K562 (cell line): ENCODE measurements at regions not wholly inside any gene's neighbourhood (a gene's known extent, or its start where the extent isn't known, plus 50 kb on each side); places are given as distances from the start of the nearest gene placed in this dataset.

Experiments used
- HCFC1 ChIP-seq: IDR thresholded peaks from 2 replicates; pipeline ENCODE4 v1.6.1; 2012; ENCODE audit warnings: low read depth, low read length, improper control_type of control experiment
- HDAC2 ChIP-seq: fragments of 450-650 bp; IDR thresholded peaks from 2 replicates; pipeline ENCODE4 v1.6.1; 2016; ENCODE audit warnings: mild to moderate bottlenecking
- HNRNPH1 ChIP-seq: fragments of 200-400 bp; formaldehyde crosslinking; optimal IDR thresholded peaks from 2 replicates; pipeline ENCODE3; 2017; ENCODE audit warnings: low read depth, mild to moderate bottlenecking, low read length, moderate library complexity
- MAZ ChIP-seq, 2 experiments: fragments of 450-650 bp in 1 of 2; sonication (generic) in 1 of 2; formaldehyde crosslinking; IDR thresholded peaks in 1 of 2; conservative IDR thresholded peaks in 1 of 2; 2 replicates each; pipeline versions ENCODE4 v1.4.0 to v1.5.0; 2020; ENCODE audit warnings: mild to moderate bottlenecking in 1 of 2, missing genetic modification reagents in 1 of 2
- NR3C1 ChIP-seq: sonication (generic); formaldehyde crosslinking; IDR thresholded peaks from 2 replicates; pipeline ENCODE4 v1.8.1; 2022; ENCODE audit warnings: missing genetic modification reagents
- RCOR1 ChIP-seq, 2 experiments: IDR thresholded peaks; 2 replicates each; pipeline ENCODE4 v1.6.1; 2012; ENCODE audit warnings: low read depth in 2 of 2, low read length in 2 of 2, borderline replicate concordance in 1 of 2, improper control_type of control experiment in 1 of 2
- SP2 ChIP-seq: IDR thresholded peaks from 2 replicates; pipeline ENCODE4 v1.6.1; 2011; ENCODE audit warnings: mild to moderate bottlenecking, low read depth, low read length, moderate library complexity; ENCODE audit not compliant: poor library complexity, severe bottlenecking; ENCODE audit errors: extremely low read depth
- ZNF707 ChIP-seq: fragments of 250-450 bp; sonication (Bioruptor Pico); conservative IDR thresholded peaks from 2 replicates; pipeline ENCODE4 v1.8.0; 2022; ENCODE audit warnings: inconsistent platforms, mild to moderate bottlenecking, moderate library complexity
- ZNF75A ChIP-seq: fragments of 450-650 bp; formaldehyde crosslinking; IDR thresholded peaks from 2 replicates; pipeline ENCODE4 v1.4.0; 2020; ENCODE audit warnings: mild to moderate bottlenecking
- TF ChIP-seq, protein P1 (sequence below): sonication (generic); formaldehyde crosslinking; IDR thresholded peaks from 2 replicates; pipeline ENCODE4 v1.8.0; 2022; ENCODE audit warnings: mild to moderate bottlenecking, low read depth, missing genetic modification reagents
- TF ChIP-seq, protein P2 (sequence below): sonication (generic); formaldehyde crosslinking; IDR thresholded peaks from 2 replicates; pipeline ENCODE4 v1.9.0; 2022; ENCODE audit warnings: mild to moderate bottlenecking, missing genetic modification reagents
- TF ChIP-seq, protein P3 (sequence below), 3 experiments: IDR thresholded peaks in 2 of 3; conservative IDR thresholded peaks in 1 of 3; 2 replicates each; pipeline ENCODE4 v1.5.1; 2011 to 2012; ENCODE audit warnings: low read length in 3 of 3, mild to moderate bottlenecking in 3 of 3, control low read depth in 2 of 3, improper control_type of control experiment in 1 of 3, inconsistent platforms in 1 of 3, low read depth in 1 of 3, mixed read lengths in 1 of 3, moderate library complexity in 1 of 3; ENCODE audit not compliant: insufficient read depth in 2 of 3

DNA sequence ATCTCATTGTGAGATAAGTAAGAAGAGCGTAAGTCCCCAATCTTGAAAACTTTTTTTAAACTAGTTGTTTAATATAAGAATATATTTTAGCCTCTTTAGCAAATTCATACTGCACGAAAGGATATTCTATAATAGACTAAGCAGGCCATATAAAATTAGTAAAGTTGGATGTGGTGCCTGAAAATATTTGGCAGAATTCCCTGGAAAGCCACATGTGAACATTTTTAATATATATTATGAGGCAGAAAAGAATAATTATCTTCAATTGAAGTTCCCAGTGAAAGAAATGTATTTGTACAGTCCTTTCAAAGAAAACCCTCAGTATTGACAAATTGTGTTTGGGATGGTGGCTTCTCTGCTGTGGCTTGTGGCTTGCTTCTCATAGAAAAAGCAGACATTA is 237.5 kb upstream of the JAG1 start:
- TF ChIP-seq HNRNPH1 (no peak), HDAC2 (no peak), RCOR1 (IDR thresholded peaks at IDR 0.05; ENCODE audit: borderline replicate concordance in 1 of 2, low read depth in 2 of 2, low read length in 2 of 2) (no peak), HCFC1 (no peak), ZNF75A (CRISPR knock-in tag) (no peak), SP2 (no peak), ZNF707 (no peak), MAZ (CRISPR knock-in tag; conservative IDR thresholded peaks at IDR 0.05 in 1 of 2, IDR thresholded peaks at IDR 0.05 in 1 of 2) (no peak), NR3C1 (CRISPR knock-in tag) (no peak)
- TF ChIP-seq, protein P1, sequence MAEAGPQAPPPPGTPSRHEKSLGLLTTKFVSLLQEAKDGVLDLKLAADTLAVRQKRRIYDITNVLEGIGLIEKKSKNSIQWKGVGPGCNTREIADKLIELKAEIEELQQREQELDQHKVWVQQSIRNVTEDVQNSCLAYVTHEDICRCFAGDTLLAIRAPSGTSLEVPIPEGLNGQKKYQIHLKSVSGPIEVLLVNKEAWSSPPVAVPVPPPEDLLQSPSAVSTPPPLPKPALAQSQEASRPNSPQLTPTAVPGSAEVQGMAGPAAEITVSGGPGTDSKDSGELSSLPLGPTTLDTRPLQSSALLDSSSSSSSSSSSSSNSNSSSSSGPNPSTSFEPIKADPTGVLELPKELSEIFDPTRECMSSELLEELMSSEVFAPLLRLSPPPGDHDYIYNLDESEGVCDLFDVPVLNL (CRISPR knock-in tag) = no peak
- TF ChIP-seq, protein P2, sequence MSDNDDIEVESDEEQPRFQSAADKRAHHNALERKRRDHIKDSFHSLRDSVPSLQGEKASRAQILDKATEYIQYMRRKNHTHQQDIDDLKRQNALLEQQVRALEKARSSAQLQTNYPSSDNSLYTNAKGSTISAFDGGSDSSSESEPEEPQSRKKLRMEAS = no peak
- TF ChIP-seq, protein P3, sequence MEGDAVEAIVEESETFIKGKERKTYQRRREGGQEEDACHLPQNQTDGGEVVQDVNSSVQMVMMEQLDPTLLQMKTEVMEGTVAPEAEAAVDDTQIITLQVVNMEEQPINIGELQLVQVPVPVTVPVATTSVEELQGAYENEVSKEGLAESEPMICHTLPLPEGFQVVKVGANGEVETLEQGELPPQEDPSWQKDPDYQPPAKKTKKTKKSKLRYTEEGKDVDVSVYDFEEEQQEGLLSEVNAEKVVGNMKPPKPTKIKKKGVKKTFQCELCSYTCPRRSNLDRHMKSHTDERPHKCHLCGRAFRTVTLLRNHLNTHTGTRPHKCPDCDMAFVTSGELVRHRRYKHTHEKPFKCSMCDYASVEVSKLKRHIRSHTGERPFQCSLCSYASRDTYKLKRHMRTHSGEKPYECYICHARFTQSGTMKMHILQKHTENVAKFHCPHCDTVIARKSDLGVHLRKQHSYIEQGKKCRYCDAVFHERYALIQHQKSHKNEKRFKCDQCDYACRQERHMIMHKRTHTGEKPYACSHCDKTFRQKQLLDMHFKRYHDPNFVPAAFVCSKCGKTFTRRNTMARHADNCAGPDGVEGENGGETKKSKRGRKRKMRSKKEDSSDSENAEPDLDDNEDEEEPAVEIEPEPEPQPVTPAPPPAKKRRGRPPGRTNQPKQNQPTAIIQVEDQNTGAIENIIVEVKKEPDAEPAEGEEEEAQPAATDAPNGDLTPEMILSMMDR (IDR thresholded peaks at IDR 0.05 in 2 of 3, conservative IDR thresholded peaks at IDR 0.05 in 1 of 3; ENCODE audit: insufficient read depth in 2 of 3, low read depth in 1 of 3, low read length in 3 of 3) = no peak
